HepG2 (cell line): ENCODE measurements at regions not wholly inside any gene's neighbourhood (a gene's known extent, or its start where the extent isn't known, plus 50 kb on each side); places are given as distances from the start of the nearest gene placed in this dataset.

Source experiments
- ATAC-seq: fragments of 200-7000 bp; cut with Tn5 transposase; 3 replicates; pipeline ENCODE4 v1.9.1; 2020; ENCODE audit warnings: mild to moderate bottlenecking, moderate library complexity
- BruUV-seq: library from RNA; stranded (reverse); fragments of 400-500 nt; replicated peaks from 2 replicates; lab custom pipeline; 2021; lab: Mats Ljungman, UMichigan
- CTCF ChIA-PET: fragments of 300-600 bp; formaldehyde crosslinking; extraction: SDS; loops from one replicate; lab custom pipeline; 2021; ENCODE audit warnings: low total read pairs, inconsistent platforms, low intra/inter-chr PET ratio; lab: Yijun Ruan, JAX
- POLR2A ChIA-PET: fragments of 350-600 bp; sonication (Branson Sonifier 250); formaldehyde crosslinking; loops from one replicate; lab custom pipeline; 2020; ENCODE audit warnings: antibody characterized with exemption, inconsistent platforms; lab: Yijun Ruan, JAX
- DNase-seq: peaks from one replicate; pipeline ENCODE4 v3.0.0-alpha.2; 2015; ENCODE audit warnings: low spot score
- FAIRE-seq: peaks from 3 replicates; lab custom pipeline; 2011; peaks lifted over from hg19 to GRCh38; lab: Jason Lieb, UNC
- H2AFZ ChIP-seq: one replicate; pipeline ENCODE4 v1.6.1; 2011; ENCODE audit warnings: low read length, inconsistent platforms
- H3K27ac ChIP-seq: fragments of 300-600 bp; 3 replicates; pipeline ENCODE4 v1.8.0; 2011; ENCODE audit warnings: mixed run types, mild to moderate bottlenecking, mixed read lengths, low read length, inconsistent platforms; ENCODE audit not compliant: insufficient read depth; ENCODE audit errors: extremely low read length
- H3K27me3 ChIP-seq, 2 experiments: fragments of 200-600 bp in 1 of 2; 2 replicates in 1 of 2; 3 replicates in 1 of 2; pipeline versions ENCODE4 v1.6.0 to v1.8.0; 2011; ENCODE audit warnings: low read length in 2 of 2, mild to moderate bottlenecking in 2 of 2, moderate library complexity in 2 of 2, inconsistent platforms in 1 of 2; ENCODE audit not compliant: insufficient read depth in 2 of 2, control insufficient read depth in 1 of 2
- H3K36me3 ChIP-seq, 2 experiments: fragments of 200-600 bp in 1 of 2; replicated peaks in 1 of 2; 2 replicates in 1 of 2; 3 replicates in 1 of 2; pipeline versions ENCODE4 v1.5.1 to v1.8.0; 2011; ENCODE audit warnings: low read length in 2 of 2, inconsistent platforms in 1 of 2; ENCODE audit not compliant: insufficient read depth in 2 of 2, control insufficient read depth in 1 of 2
- H3K4me1 ChIP-seq: 2 replicates; pipeline ENCODE4 v1.5.1; 2012; ENCODE audit warnings: low read length, inconsistent platforms; ENCODE audit not compliant: insufficient read depth
- H3K4me2 ChIP-seq: 2 replicates; pipeline ENCODE4 v1.6.0; 2011; ENCODE audit warnings: low read depth, low read length, inconsistent platforms
- H3K4me3 ChIP-seq, 3 experiments: fragments of 200-600 bp in 1 of 3; sonication (generic), shearing (Covaris generic) in 1 of 3; replicated peaks in 1 of 3; 2 replicates each; pipeline ENCODE4 v1.5.1; 2011 to 2016; ENCODE audit warnings: low read length in 3 of 3, inconsistent platforms in 2 of 3, low read depth in 2 of 3, mild to moderate bottlenecking in 2 of 3, control low read depth in 1 of 3, mixed read lengths in 1 of 3; ENCODE audit not compliant: insufficient read depth in 1 of 3
- H3K79me2 ChIP-seq: one replicate; pipeline ENCODE4 v1.6.1; 2011; ENCODE audit warnings: low read length, inconsistent platforms; ENCODE audit not compliant: insufficient read depth
- H3K9ac ChIP-seq: 2 replicates; pipeline ENCODE4 v1.6.0; 2011; ENCODE audit warnings: mild to moderate bottlenecking, low read depth, low read length, inconsistent platforms; ENCODE audit not compliant: insufficient read depth
- H3K9me3 ChIP-seq: 2 replicates; pipeline ENCODE4 v1.5.1; 2012; ENCODE audit warnings: mild to moderate bottlenecking, low read length
- H4K20me1 ChIP-seq: 2 replicates; pipeline ENCODE4 v1.6.0; 2011; ENCODE audit warnings: inconsistent platforms, mild to moderate bottlenecking, low read length, moderate library complexity; ENCODE audit not compliant: insufficient read depth
- ARID4A ChIP-seq: sonication (generic); formaldehyde crosslinking; IDR thresholded peaks from 2 replicates; pipeline ENCODE4 v1.5.0; 2020; ENCODE audit warnings: mild to moderate bottlenecking, missing genetic modification reagents, borderline replicate concordance
- CCAR2 ChIP-seq: fragments of 200-400 bp; formaldehyde crosslinking; optimal IDR thresholded peaks from 2 replicates; pipeline ENCODE3; 2018; ENCODE audit warnings: low read depth, mild to moderate bottlenecking, low read length, moderate library complexity
- DR1 ChIP-seq: sonication (generic); formaldehyde crosslinking; IDR thresholded peaks from 2 replicates; pipeline ENCODE4 v1.8.0; 2021; ENCODE audit warnings: mild to moderate bottlenecking, missing genetic modification reagents, inconsistent platforms
- FOXM1 ChIP-seq: sonication (generic); formaldehyde crosslinking; IDR thresholded peaks from 2 replicates; pipeline ENCODE4 v1.5.0; 2020; ENCODE audit warnings: missing genetic modification reagents
- GTF2F1 ChIP-seq: fragments of 150-350 bp; IDR thresholded peaks from 2 replicates; pipeline ENCODE4 v1.6.1; 2014; ENCODE audit warnings: low read length
- HDAC6 ChIP-seq: fragments of 200-600 bp; sonication (generic); IDR thresholded peaks from 2 replicates; pipeline ENCODE4 v1.7.0; 2017; ENCODE audit warnings: mild to moderate bottlenecking, antibody characterized with exemption, low read length, low read depth
- ISL2 ChIP-seq: sonication (generic); formaldehyde crosslinking; IDR thresholded peaks from 2 replicates; pipeline ENCODE4 v1.5.0; 2020; ENCODE audit warnings: missing genetic modification reagents
- JUND ChIP-seq: sonication (generic); formaldehyde crosslinking; IDR thresholded peaks from 2 replicates; pipeline ENCODE4 v1.8.0; 2022; ENCODE audit warnings: mild to moderate bottlenecking, missing genetic modification reagents
- MYNN ChIP-seq: sonication (generic); formaldehyde crosslinking; IDR thresholded peaks from 2 replicates; pipeline ENCODE4 v1.4.0; 2020; ENCODE audit warnings: mild to moderate bottlenecking, low read depth, missing genetic modification reagents
- THYN1 ChIP-seq: sonication (generic); formaldehyde crosslinking; IDR thresholded peaks from 2 replicates; pipeline ENCODE4 v1.8.1; 2023; ENCODE audit warnings: low read depth, mild to moderate bottlenecking, moderate library complexity, missing genetic modification reagents, borderline replicate concordance
- TOPORS ChIP-seq: sonication (generic); formaldehyde crosslinking; IDR thresholded peaks from 2 replicates; pipeline ENCODE4 v1.8.0; 2023; ENCODE audit warnings: mild to moderate bottlenecking, missing genetic modification reagents
- YEATS2 ChIP-seq: sonication (generic); formaldehyde crosslinking; IDR thresholded peaks from 2 replicates; pipeline ENCODE4 v1.4.0; 2020; ENCODE audit warnings: missing genetic modification reagents, borderline replicate concordance
- ZNF138 ChIP-seq: sonication (generic); formaldehyde crosslinking; IDR thresholded peaks from 2 replicates; pipeline ENCODE4 v1.5.0; 2020; ENCODE audit warnings: mild to moderate bottlenecking, low read depth, missing genetic modification reagents
- ZNF264 ChIP-seq: sonication (generic); formaldehyde crosslinking; IDR thresholded peaks from 2 replicates; pipeline ENCODE4 v1.4.0; 2020; ENCODE audit warnings: missing genetic modification reagents
- ZNF446 ChIP-seq: sonication (generic); formaldehyde crosslinking; IDR thresholded peaks from 2 replicates; pipeline ENCODE4 v1.5.0; 2020; ENCODE audit warnings: mild to moderate bottlenecking, missing genetic modification reagents
- ZNF556 ChIP-seq: sonication (generic); formaldehyde crosslinking; IDR thresholded peaks from 2 replicates; pipeline ENCODE4 v1.4.0; 2020; ENCODE audit warnings: mild to moderate bottlenecking, missing genetic modification reagents, borderline replicate concordance
- ZNF672 ChIP-seq: sonication (generic); formaldehyde crosslinking; IDR thresholded peaks from 2 replicates; pipeline ENCODE4 v1.8.1; 2022; ENCODE audit warnings: missing genetic modification reagents
- ZNF7 ChIP-seq: IDR thresholded peaks from 2 replicates; pipeline ENCODE4 v1.6.1; 2016; ENCODE audit warnings: missing biosample characterization, missing genetic modification reagents
- WGBS: methylation state at CpG from one replicate; pipeline ENCODE4 v1.1.6; 2017; ENCODE audit warnings: low lambda C conversion rate; 5-methylcytosine and 5-hydroxymethylcytosine counted together
- in situ Hi-C: cut with HindIII; loops from 2 replicates; pipeline ENCODE4 v1.10.0; 2017; ENCODE audit warnings: low pct_unique_long_range_greater_than_20kb; ENCODE audit not compliant: extremely low pct_ligation_motif_present
- intact Hi-C: fragments of 100-400 bp; cut with micrococcal nuclease; formaldehyde crosslinking; loops from one replicate; pipeline ENCODE4 v1.10.0; 2022; ENCODE audit not compliant: unreplicated experiment
- TF ChIP-seq, protein P1 (sequence below): sonication (generic); formaldehyde crosslinking; IDR thresholded peaks from 2 replicates; pipeline ENCODE4 v1.8.0; 2022; ENCODE audit warnings: low read depth, missing genetic modification reagents

GRCh38 chr2:199163613-199164458, 293.9 kb downstream of the SATB2 start:
- H3K4me3 ChIP-seq: no peak overlapping the region
- H4K20me1 ChIP-seq: no peaks in the 10 kb centered on the region
- no peaks in the 10 kb centered on the region for H3K9me3 ChIP-seq
- TF ChIP-seq FOXM1 (CRISPR knock-in tag) (no peak), ZNF264 (CRISPR knock-in tag) (no peak), CCAR2 (no peak), ZNF446 (CRISPR knock-in tag) (no peak), TOPORS (CRISPR knock-in tag) (no peak), GTF2F1 (no peak), DR1 (no peak), ISL2 (CRISPR knock-in tag) (no peak), THYN1 (no peak), ZNF138 (CRISPR knock-in tag) (no peak), ZNF672 (CRISPR knock-in tag) (no peak), ZNF7 (CRISPR knock-in tag) (no peak), ARID4A (CRISPR knock-in tag) (no peak), YEATS2 (no peak), MYNN (CRISPR knock-in tag) (no peak), HDAC6 (no peak), ZNF556 (no peak), JUND (CRISPR knock-in tag) (no peak)
- TF ChIP-seq, protein P1, sequence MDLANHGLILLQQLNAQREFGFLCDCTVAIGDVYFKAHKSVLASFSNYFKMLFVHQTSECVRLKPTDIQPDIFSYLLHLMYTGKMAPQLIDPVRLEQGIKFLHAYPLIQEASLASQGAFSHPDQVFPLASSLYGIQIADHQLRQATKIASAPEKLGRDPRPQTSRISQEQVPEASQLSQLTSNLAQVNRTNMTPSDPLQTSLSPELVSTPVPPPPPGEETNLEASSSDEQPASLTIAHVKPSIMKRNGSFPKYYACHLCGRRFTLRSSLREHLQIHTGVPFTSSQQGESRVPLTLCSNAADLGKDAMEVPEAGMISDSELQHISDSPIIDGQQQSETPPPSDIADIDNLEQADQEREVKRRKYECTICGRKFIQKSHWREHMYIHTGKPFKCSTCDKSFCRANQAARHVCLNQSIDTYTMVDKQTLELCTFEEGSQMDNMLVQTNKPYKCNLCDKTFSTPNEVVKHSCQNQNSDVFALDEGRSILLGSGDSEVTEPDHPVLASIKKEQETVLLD (CRISPR knock-in tag): no peak
- TF ChIP-seq, all 625 proteins: peak for 0
- H3K4me1 ChIP-seq: no peaks in the 10 kb centered on the region
- no peak overlapping the region for H3K9ac ChIP-seq
- ATAC-seq (no peak), DNase-seq (no peak), FAIRE-seq (no peak)
- under 1% methylated on average over 5 of the region's 5 CpGs for WGBS
- no peaks in the 10 kb centered on the region for H3K79me2 ChIP-seq
- H3K4me2 ChIP-seq: no peak overlapping the region
- no peak overlapping the region for H3K27ac ChIP-seq
- intact Hi-C loops (no loop called here), in situ Hi-C loops (no loop called here)
- no peaks in the 10 kb centered on the region for H3K36me3 ChIP-seq
- no peaks in the 10 kb centered on the region for H3K27me3 ChIP-seq
- no TSS peak for BruUV-seq
- no peak overlapping the region for H2AFZ ChIP-seq
- ChIA-PET CTCF (no interaction called here), POLR2A (no interaction called here)
